Right lobe of liver (tissue), 6 donors: ENCODE measurements at regions not wholly inside any gene's neighbourhood (a gene's known extent, or its start where the extent isn't known, plus 50 kb on each side); places are given as distances from the start of the nearest gene placed in this dataset.

ENCODE experiments used
- ATAC-seq, 4 donors: fragments of 200-7000 bp; cut with Tn5 transposase; one replicate each; pipeline ENCODE4 v1.9.1; 2020; ENCODE audit warnings: mild to moderate bottlenecking in 4 of 4, moderate library complexity in 4 of 4
- DNase-seq, 3 donors: peaks; one replicate each; pipeline ENCODE4 v3.0.0-alpha.2; 2020
- H3K27ac ChIP-seq, 3 donors: fragments of 200-600 bp; one replicate each; pipeline ENCODE4 v1.8.0; 2022
- H3K27me3 ChIP-seq, 2 donors: fragments of 200-600 bp; one replicate each; pipeline ENCODE4 v1.8.0; 2022
- H3K36me3 ChIP-seq, 4 donors: fragments of 200-600 bp; sonication (generic) in 1 of 4; one replicate each; pipeline versions ENCODE4 v1.5.1 to v1.8.0; 2017 to 2022; ENCODE audit warnings: control low read depth in 1 of 4
- H3K4me1 ChIP-seq, 4 donors: fragments of 200-600 bp; sonication (generic) in 1 of 4; one replicate each; pipeline versions ENCODE4 v1.5.1 to v1.8.0; 2017 to 2022; ENCODE audit warnings: control low read depth in 1 of 4
- H3K4me3 ChIP-seq, 3 donors: fragments of 200-600 bp; one replicate each; pipeline ENCODE4 v1.8.0; 2022
- H3K9me3 ChIP-seq, 4 donors: fragments of 200-600 bp; sonication (generic) in 1 of 4; one replicate each; pipeline versions ENCODE4 v1.5.1 to v1.8.0; 2017 to 2022; ENCODE audit warnings: control low read depth in 1 of 4
- POLR2A ChIP-seq: fragments of 450-650 bp; IDR thresholded peaks from one replicate; pipeline ENCODE4 v1.6.1; 2017; ENCODE audit warnings: antibody characterized with exemption, mild to moderate bottlenecking
- WGBS: methylation state at CpG from one replicate; pipeline ENCODE4 v1.1.6; 2018; ENCODE audit warnings: low coverage, low lambda C conversion rate; ENCODE audit not compliant: insufficient coverage; ENCODE audit errors: missing lambda C conversion rate; 5-methylcytosine and 5-hydroxymethylcytosine counted together
- intact Hi-C, 2 donors: fragments of 100-400 bp; cut with DNase I; formaldehyde crosslinking; loops; one replicate each; pipeline versions ENCODE4 v1.11.2 to v1.14.1; 2022
- TF ChIP-seq, protein P1 (sequence below), 4 donors: fragments of 200-600 bp in 3 of 4; fragments of 450-650 bp in 1 of 4; IDR thresholded peaks; one replicate each; pipeline versions ENCODE4 v1.5.1 to v1.8.0; 2016 to 2022; ENCODE audit warnings: antibody characterized with exemption in 4 of 4, mild to moderate bottlenecking in 2 of 4
- donor health status: DM: no; HTN: yes; CAD: no.
- donor health status: DM: no; HTN: no; CAD: no.
- donor health status: DM: no; HTN: no; CAD: no.
- donor health status: DM: no; HTN: yes; CAD: no.
- donor health status: DM: no; HTN: yes; CAD: no.

DNA sequence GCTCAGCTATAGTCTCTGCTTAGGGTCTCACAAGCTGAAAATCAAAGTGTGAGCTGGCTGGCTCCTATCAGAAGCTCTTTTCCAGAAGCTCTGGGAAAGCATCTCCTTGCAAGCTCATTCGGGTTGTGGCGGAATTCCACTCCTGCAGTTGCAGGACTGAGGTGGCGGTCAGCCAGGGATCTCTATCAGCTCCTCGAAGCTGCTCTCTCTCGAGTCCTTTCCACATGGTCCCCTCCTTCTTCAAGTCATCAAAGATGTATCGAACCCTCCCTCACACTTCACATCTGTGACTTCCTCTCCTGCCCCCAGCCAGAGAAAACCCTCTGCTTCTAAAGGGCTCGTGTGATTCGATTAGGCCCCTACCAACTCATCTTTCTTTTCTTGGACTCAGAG is 141.7 kb downstream of the ZFP36L2 start:
- WGBS: 56% methylated on average over 8 of the region's 8 CpGs
- H3K27me3 ChIP-seq: no peaks in the 10 kb centered on the region
- peaks cover 0 to 5% (median 0%) of the 10 kb centered on the region in 4 donors for H3K4me1 ChIP-seq
- H3K27ac ChIP-seq: peak overlapping the region in 1 of 3 donors; percentile 42
- TF ChIP-seq, protein P1, sequence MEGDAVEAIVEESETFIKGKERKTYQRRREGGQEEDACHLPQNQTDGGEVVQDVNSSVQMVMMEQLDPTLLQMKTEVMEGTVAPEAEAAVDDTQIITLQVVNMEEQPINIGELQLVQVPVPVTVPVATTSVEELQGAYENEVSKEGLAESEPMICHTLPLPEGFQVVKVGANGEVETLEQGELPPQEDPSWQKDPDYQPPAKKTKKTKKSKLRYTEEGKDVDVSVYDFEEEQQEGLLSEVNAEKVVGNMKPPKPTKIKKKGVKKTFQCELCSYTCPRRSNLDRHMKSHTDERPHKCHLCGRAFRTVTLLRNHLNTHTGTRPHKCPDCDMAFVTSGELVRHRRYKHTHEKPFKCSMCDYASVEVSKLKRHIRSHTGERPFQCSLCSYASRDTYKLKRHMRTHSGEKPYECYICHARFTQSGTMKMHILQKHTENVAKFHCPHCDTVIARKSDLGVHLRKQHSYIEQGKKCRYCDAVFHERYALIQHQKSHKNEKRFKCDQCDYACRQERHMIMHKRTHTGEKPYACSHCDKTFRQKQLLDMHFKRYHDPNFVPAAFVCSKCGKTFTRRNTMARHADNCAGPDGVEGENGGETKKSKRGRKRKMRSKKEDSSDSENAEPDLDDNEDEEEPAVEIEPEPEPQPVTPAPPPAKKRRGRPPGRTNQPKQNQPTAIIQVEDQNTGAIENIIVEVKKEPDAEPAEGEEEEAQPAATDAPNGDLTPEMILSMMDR (IDR thresholded peaks at IDR 0.05): no peak
- TF ChIP-seq POLR2A: no peak
- intact Hi-C loops: no loop called here
- H3K9me3 ChIP-seq: no peaks in the 10 kb centered on the region
- DNase-seq (no peak), ATAC-seq (no peak)
- no peaks in the 10 kb centered on the region for H3K36me3 ChIP-seq
- no peak overlapping the region for H3K4me3 ChIP-seq

DNA sequence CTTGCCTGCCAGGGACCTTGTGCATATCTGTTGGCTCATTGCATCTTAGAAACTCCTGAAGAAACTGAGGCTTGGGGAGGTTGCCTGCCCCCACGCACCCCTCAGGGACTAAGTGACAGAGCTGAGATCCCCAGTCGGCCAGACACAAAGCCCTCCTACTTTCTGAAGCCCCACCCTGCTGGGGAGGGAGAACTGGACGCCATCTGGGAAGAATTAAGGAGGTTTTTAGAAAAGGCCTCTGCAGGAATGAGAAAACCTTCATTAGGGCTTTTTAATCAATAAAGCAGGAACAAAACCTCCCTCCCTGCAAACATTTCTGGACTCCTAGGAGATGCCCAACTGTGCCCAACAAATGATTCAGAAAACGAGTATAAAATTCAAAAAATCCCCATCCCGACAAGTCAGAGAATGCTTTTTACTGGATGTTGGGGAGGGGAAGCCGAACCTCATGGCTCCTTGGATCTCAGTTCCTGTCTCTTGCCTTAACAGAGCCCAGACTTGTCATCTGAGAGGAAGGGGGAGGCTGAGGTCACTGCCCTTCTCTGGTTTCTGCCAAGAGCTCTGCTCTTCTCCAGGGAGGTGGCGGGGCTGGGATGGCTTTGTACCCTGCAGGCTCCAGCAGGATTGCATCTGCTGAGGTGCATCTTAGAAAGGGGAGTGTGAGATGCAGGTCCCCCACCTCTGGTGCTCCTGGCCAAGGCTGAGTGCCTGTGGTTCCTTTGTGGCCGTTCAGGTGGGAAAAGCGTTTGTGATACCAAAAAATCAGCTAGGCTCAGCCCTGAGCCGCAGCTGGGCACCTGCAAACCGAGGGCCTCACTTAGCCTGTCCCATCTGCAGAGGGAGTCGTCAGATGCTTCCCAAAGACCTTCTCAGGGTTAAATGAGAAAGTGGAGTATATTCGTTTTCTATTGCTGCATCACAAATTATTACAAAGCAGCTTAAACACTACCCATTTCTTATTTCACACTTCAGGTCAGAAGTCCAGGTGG is 142.4 kb downstream of the ZFP36L2 start:
- no peak overlapping the region for H3K4me3 ChIP-seq
- no peak for DNase-seq
- peaks cover 0 to 5% (median 0%) of the 10 kb centered on the region in 4 donors for H3K4me1 ChIP-seq
- H3K9me3 ChIP-seq: no peaks in the 10 kb centered on the region
- peak overlapping the region; percentile 10 to 40 (median 29) for H3K27ac ChIP-seq
- intact Hi-C loops: no loop called here
- TF ChIP-seq POLR2A: no peak
- TF ChIP-seq, protein P1 (IDR thresholded peaks at IDR 0.05): no peak
- no peaks in the 10 kb centered on the region for H3K36me3 ChIP-seq
- H3K27me3 ChIP-seq: no peaks in the 10 kb centered on the region
- peak; percentile 55 to 65 (median 62) for ATAC-seq
- WGBS: 42% methylated on average over 7 of the region's 13 CpGs

DNA sequence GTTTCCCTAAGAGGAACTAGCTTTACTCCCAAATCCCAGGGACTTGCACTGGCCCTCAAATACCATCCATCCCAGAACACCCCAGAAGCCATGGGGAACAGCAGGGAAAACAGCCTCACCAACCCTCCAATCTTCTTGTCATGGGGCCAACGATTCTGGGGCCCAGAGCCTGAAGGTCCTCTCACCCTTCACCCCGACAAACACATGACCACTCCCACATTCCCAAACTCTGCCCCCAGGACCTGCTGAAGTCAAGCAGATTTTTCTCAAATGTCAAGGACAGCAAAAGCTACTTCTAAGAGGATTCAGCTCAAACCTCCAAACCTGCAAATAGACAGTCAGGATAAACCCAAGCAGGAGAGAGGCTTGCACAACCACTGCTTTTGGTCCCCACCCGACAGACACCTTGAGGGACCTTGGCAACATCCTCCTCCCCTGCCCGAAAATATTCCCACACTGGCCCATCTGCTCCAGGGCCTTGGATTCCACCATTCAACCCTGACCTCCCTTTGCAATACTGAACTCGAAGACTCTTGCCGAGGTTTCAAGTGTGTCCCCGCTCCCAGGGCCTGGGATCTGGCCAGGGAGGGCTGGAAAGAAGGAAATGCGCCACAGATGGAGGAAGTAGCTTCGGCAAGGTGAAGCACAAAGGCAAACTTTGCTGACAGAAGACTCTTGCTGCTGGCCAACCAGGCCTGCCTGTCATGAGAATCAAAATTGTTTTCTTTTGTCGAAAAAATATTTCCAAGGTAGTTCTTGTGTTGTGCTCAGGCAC is 143.3 kb downstream of the ZFP36L2 start:
- DNase-seq (no peak), ATAC-seq (peak; percentile 5 to 20 (median 15))
- Histone ChIP-seq H3K36me3 (no peaks in the 10 kb centered on the region), H3K4me3 (no peak overlapping the region), H3K9me3 (no peaks in the 10 kb centered on the region), H3K27me3 (no peaks in the 10 kb centered on the region), H3K27ac (peak overlapping the region; percentile 10 to 40 (median 29)), H3K4me1 (peaks cover 0 to 5% (median 0%) of the 10 kb centered on the region in 4 donors)
- TF ChIP-seq POLR2A: no peak
- TF ChIP-seq, protein P1 (IDR thresholded peaks at IDR 0.05): no peak
- intact Hi-C loops: no loop called here
- WGBS: 61% methylated on average over 7 of the region's 10 CpGs

DNA sequence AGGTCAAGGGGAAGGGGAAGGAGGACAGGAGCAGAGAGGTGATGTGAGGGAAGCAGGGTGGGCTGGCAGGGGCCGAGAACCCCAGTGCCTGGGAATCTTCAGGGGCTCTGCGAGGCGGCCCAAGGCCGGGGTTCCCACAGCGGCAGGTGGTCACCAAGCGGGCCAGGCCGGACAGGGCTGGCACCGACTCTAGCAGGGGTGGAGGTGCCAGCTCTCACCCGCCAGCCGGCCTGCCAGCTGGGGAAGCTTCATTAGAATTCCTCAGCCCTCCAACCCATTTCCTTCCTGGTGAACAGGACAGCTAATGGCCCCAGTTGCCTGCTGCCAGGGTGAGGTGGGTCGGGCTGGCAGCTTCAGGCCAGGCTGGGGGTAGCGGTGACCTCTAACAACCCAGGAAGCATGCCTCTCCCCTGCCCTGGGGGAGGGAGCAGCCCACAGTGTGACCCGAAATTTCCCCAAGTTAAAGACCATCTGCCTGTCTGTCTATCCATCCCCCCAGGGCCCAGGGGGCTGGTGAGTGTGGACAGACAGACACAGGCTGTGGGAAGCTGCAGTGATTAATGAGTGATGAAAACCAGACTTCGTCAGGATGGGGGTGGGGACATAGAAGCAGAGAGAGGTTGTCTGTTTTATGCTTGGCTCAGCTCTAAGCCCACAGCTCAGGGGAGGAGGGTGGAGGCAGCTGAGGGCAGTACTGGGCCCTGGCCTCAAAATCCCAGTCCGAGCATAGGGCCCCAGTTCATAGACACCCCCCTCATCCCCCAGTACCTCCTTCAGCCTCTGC is 144.1 kb downstream of the ZFP36L2 start:
- no CpG with 5 or more reads among the region's 15 CpGs for WGBS
- DNase-seq: no peak
- no peak for TF ChIP-seq POLR2A
- TF ChIP-seq, protein P1 (IDR thresholded peaks at IDR 0.05): no peak
- Histone ChIP-seq H3K9me3 (no peaks in the 10 kb centered on the region), H3K4me1 (peaks cover 0 to 5% (median 0%) of the 10 kb centered on the region in 4 donors), H3K27ac (peak overlapping the region in 2 of 3 donors; percentile 40 to 43), H3K4me3 (no peak overlapping the region), H3K36me3 (no peaks in the 10 kb centered on the region), H3K27me3 (no peaks in the 10 kb centered on the region)
- peak; percentile 9 to 30 (median 27) for ATAC-seq
- intact Hi-C loops: no loop called here
